Heart left ventricle (tissue), 13 donors: ENCODE measurements at regions not wholly inside any gene's neighbourhood (a gene's known extent, or its start where the extent isn't known, plus 50 kb on each side); places are given as distances from the start of the nearest gene placed in this dataset.

Experiments used
- CTCF ChIP-seq, 12 donors: fragments of 200-600 bp; sonication (generic) in 4 of 12; IDR thresholded peaks; one replicate each; pipeline versions ENCODE4 v1.5.0 to v1.8.0; 2018 to 2022; ENCODE audit warnings: antibody characterized with exemption in 12 of 12, mild to moderate bottlenecking in 5 of 12
- POLR2A ChIP-seq, 2 donors: fragments of 450-650 bp; IDR thresholded peaks; one replicate each; pipeline ENCODE4 v1.6.1; 2017; ENCODE audit warnings: antibody characterized with exemption in 2 of 2, mild to moderate bottlenecking in 2 of 2, moderate library complexity in 2 of 2
- donor health status: ischemic (EF 13 %, LVEDD 7.1; RV severe dilation, severe dysfunction).
- donor health status: DM: no; HTN: yes; CAD: no.
- donor health status: DM: no; HTN: no; CAD: no.
- donor health status: ischemic (EF 25% LVEDD 6.9; RV normal size, moderate dysfunction).
- donor health status: ischemic (EF 25% LVEDD 5.7; RV mildly dilated, moderate dysfunction).
- donor health status: ischemic (EF 35%, LVEDD 5.7; RV mildly dilated, moderate dysfunction).
- donor health status: nonischemic (EF 11% LVEDD 7.7; RV severe dilation, severe dysfunction).
- donor health status: DM: yes; HTN: yes; CAD: no.
- donor health status: PGD.
- donor health status: ischemic (EF 29% LVEDD 5.4; RV normal size, mild dysfunction).
- donor health status: nonischemic (EF 23%, LVEDD 6.1; RV moderate dilation, normal function).

- TF ChIP-seq CTCF (IDR thresholded peaks at IDR 0.05): no peak
- TF ChIP-seq POLR2A (IDR thresholded peaks at IDR 0.05): no peak
Measured at GRCh38 chr4:23039818-23040217, 347.1 kb downstream of the GBA3 start.
